ENCODE measurements at regions not wholly inside any gene's neighbourhood (a gene's known extent, or its start where the extent isn't known, plus 50 kb on each side); places are given as distances from the start of the nearest gene placed in this dataset.

DNA sequence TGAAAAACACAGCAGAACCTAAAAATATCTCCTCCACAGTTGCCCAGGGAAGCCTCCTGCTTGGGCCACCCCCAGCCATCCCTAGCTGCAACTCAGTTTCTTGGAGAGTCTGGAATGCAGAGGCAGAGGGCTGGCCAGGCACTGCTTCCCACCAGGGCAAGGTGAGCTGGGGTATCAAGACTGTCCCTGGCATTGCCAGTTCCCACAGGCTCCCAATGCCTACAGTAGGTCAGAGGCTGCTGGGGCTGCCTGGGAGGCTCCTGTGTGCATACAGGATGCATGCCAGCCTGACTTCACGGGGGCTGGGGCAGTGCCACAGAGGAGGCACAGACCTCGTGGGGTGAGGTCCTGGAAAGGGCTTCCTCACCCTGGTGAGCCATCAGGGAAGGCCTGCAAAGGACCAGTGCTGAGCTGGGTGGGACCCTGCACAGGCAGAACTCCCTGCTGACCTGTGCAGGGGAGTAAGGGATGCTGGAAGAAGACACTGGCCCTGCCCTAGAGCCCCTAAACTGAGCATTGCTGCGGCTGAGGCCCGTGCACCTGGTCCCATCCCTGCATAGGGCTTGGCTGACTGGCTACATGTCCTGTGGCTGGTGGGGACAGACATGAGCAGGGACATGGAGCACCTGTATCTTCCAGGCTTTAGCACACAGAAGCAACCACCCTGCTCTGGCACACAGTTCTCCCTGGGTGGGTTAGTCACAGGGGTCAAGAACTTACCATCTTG, 121.9 kb upstream of the RET start:
- H3K4me1 ChIP-seq (ENCODE audit: control insufficient read depth, insufficient read depth, low read length) = peaks cover 3% of the 10 kb centered on the region
- no peak overlapping the region for H3K9ac ChIP-seq (ENCODE audit: low read depth, low read length)
- no peak overlapping the region for H3K4me3 ChIP-seq (ENCODE audit: low read depth, low read length)
- H3K27me3 ChIP-seq (ENCODE audit: control insufficient read depth, insufficient read depth, low read length) = peaks cover 19% of the 10 kb centered on the region
- H3K9me3 ChIP-seq (ENCODE audit: control insufficient read depth, insufficient read depth, low read length) = no peaks in the 10 kb centered on the region
- no peaks in the 10 kb centered on the region for H3K36me3 ChIP-seq (ENCODE audit: control insufficient read depth, insufficient read depth, low read length)

DNA sequence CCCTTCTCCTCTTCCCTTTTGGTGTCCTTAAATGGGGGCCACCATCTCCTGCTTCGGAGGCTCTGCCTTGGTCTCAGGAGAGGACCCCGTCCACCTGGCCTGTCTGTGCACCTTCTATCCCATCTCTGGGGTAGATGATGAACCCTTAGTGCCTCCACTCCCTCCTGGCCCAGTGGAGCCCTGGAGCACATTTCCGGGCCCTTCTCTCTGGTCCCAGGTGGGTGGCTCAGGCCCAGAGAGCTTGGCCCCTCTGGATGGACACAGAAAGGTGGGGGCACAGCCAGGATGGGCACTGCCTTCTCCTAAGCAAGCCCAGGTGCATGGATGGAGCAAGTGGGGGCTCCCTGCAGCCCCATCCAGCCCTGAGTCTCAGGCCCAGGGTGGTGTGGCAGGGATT, 121.4 kb upstream of the RET start:
- Histone ChIP-seq H3K9me3 (ENCODE audit: control insufficient read depth, insufficient read depth, low read length) (no peaks in the 10 kb centered on the region), H3K4me1 (ENCODE audit: control insufficient read depth, insufficient read depth, low read length) (peaks cover 3% of the 10 kb centered on the region), H3K36me3 (ENCODE audit: control insufficient read depth, insufficient read depth, low read length) (no peaks in the 10 kb centered on the region), H3K27me3 (ENCODE audit: control insufficient read depth, insufficient read depth, low read length) (peaks cover 19% of the 10 kb centered on the region), H3K9ac (ENCODE audit: low read depth, low read length) (no peak overlapping the region), H3K4me3 (ENCODE audit: low read depth, low read length) (no peak overlapping the region)

DNA sequence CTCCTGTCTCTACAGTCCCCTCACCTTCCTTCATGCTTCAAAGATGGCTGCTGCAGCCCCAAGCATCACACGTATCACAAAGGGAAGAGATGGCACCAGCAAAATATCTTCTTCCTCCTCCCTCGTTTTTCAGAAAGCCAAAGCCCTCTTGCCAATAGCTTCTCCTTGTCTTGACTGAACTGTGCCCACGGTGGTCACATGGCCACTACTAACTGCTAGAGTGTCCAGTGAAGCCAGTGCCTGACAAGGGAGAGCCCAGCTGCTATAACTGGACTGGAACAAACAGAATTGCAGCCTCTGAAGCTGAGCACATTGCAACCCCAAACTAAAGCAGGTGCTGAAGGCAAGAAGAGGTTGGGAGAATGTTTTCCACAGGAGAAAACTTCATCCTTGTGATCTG, 120.8 kb upstream of the RET start:
- Histone ChIP-seq H3K36me3 (ENCODE audit: control insufficient read depth, insufficient read depth, low read length) (no peaks in the 10 kb centered on the region), H3K9me3 (ENCODE audit: control insufficient read depth, insufficient read depth, low read length) (no peaks in the 10 kb centered on the region), H3K27me3 (ENCODE audit: control insufficient read depth, insufficient read depth, low read length) (peaks cover 14% of the 10 kb centered on the region), H3K4me1 (ENCODE audit: control insufficient read depth, insufficient read depth, low read length) (peaks cover 3% of the 10 kb centered on the region), H3K9ac (ENCODE audit: low read depth, low read length) (no peak overlapping the region), H3K4me3 (ENCODE audit: low read depth, low read length) (no peak overlapping the region)

DNA sequence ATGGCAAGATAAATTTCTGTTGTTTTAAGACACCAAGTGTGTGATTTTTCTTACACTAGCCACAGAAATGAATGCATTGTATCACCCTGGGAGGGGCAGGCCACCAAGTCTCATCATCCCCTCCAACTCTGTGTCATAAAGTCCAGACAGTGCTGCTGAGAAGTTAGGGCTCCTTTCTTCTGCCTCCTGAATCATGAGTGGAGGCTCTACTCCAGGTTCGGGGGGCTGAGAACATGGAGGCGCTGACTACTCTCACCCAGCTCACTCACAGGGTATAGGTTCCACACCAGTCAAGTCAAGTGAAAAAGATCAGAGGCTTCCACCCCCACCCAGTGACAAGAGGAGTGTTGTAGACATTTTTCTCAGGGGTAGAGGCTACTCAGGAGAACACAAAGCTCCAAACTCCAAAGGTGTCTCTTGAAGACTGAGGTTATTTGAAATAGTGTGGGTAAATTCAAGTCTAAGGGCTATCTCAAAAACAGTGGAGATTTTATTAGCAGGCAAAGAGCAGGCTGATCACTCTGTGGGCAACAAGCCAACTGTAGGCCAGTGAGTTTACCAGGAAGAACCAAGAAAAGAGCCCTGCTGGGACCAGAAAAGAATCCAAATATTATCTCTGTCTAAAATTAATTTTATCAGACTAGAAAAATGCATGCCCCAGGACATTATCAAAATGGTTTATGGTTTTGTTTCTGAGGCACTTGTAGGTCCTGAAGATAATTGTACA, 118.6 kb upstream of the RET start:
- Histone ChIP-seq H3K9ac (ENCODE audit: low read depth, low read length) (no peak overlapping the region), H3K4me3 (ENCODE audit: low read depth, low read length) (no peak overlapping the region), H3K27me3 (ENCODE audit: control insufficient read depth, insufficient read depth, low read length) (peaks cover 6% of the 10 kb centered on the region), H3K36me3 (ENCODE audit: control insufficient read depth, insufficient read depth, low read length) (no peaks in the 10 kb centered on the region), H3K9me3 (ENCODE audit: control insufficient read depth, insufficient read depth, low read length) (no peaks in the 10 kb centered on the region), H3K4me1 (ENCODE audit: control insufficient read depth, insufficient read depth, low read length) (no peaks in the 10 kb centered on the region)

DNA sequence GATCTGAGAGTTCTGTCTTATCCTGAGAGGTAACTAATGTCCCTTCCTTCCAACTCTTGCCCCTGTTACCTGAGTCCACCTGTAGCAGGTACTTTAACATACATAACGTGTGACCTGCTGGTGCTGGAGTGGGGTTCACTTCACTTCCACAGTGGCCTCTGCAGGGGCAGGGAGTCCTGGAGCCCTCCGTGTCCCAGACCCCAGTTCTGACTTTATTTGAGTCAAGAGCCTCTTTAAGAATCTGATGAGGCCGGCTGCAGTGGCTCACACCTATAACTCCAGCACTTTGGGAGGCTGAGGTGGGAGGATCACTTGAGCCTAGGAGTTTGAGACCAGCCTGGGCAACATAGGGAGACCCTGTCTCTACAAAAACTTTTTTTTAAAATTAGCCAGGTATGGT, 117.0 kb upstream of the RET start:
- Histone ChIP-seq H3K27me3 (ENCODE audit: control insufficient read depth, insufficient read depth, low read length) (no peaks in the 10 kb centered on the region), H3K4me3 (ENCODE audit: low read depth, low read length) (no peak overlapping the region), H3K36me3 (ENCODE audit: control insufficient read depth, insufficient read depth, low read length) (no peaks in the 10 kb centered on the region), H3K9ac (ENCODE audit: low read depth, low read length) (no peak overlapping the region), H3K4me1 (ENCODE audit: control insufficient read depth, insufficient read depth, low read length) (no peaks in the 10 kb centered on the region), H3K9me3 (ENCODE audit: control insufficient read depth, insufficient read depth, low read length) (no peaks in the 10 kb centered on the region)

DNA sequence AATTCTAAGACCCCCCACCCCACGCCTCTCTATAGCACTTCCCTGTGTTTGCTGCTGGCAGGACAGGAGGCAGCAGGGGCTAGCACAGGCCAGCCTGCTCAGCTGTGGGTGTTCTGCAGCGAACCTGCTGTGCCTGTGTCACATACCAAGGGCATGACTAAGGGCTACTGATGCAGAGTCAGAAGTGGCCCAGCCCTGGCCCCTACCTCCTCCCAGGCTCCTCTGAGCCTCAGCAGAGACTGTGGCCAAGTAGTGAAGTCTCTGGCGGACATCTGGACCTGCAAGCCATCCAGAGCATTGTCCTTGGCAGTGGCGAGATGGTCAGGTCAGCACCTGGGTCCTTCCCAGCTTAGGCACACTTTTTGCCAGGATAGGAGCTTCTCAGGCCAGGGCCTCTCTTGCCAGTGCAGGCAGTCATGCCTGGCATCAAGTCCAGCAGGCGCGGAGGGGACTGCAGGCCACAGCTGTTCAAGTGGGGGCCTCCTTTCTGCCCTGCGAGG, 116.3 kb upstream of the RET start:
- H3K9ac ChIP-seq (ENCODE audit: low read depth, low read length) = no peak overlapping the region
- no peak overlapping the region for H3K4me3 ChIP-seq (ENCODE audit: low read depth, low read length)
- H3K9me3 ChIP-seq (ENCODE audit: control insufficient read depth, insufficient read depth, low read length) = no peaks in the 10 kb centered on the region
- H3K36me3 ChIP-seq (ENCODE audit: control insufficient read depth, insufficient read depth, low read length) = no peaks in the 10 kb centered on the region
- H3K4me1 ChIP-seq (ENCODE audit: control insufficient read depth, insufficient read depth, low read length) = no peaks in the 10 kb centered on the region
- no peaks in the 10 kb centered on the region for H3K27me3 ChIP-seq (ENCODE audit: control insufficient read depth, insufficient read depth, low read length)

DNA sequence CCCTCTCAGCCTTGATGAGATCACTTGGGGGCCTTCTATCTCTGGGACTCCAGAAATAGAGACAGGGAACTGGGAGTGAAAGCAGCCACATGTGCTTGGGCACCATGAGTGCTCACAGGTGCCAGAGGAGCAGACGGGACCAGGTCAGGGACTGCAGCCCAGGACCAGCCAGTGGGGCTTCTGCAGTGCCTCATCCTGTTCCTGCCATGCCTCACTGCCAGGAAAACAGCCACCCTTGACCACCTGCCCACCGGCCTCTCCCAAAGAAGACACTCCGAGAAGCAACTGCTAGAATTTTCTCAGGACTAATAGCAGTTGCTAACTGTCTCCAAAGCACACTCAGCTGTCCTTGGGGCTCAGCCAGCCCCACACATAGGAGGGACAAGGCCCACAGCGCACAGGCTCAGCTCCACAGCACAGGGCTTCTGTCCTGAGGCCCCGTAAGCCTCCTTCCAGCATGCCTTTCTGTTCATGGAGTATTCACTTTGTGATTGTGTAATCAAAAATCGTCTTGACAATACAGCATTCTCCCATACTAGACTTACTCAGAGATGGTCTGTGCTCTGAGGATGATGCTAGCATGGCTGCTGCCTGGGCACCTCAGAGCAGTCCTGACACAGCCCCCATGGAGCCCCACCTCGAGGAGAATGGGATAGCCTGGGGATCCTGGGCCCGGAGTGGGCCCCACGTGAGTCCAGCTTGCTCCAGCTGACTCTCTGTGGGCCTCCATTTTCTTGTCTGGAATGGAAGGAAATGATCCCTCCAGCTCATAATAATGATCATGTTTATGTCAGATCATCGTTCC, 115.7 kb upstream of the RET start:
- Histone ChIP-seq H3K36me3 (ENCODE audit: control insufficient read depth, insufficient read depth, low read length) (no peaks in the 10 kb centered on the region), H3K9me3 (ENCODE audit: control insufficient read depth, insufficient read depth, low read length) (no peaks in the 10 kb centered on the region), H3K9ac (ENCODE audit: low read depth, low read length) (no peak overlapping the region), H3K4me3 (ENCODE audit: low read depth, low read length) (no peak overlapping the region), H3K4me1 (ENCODE audit: control insufficient read depth, insufficient read depth, low read length) (no peaks in the 10 kb centered on the region), H3K27me3 (ENCODE audit: control insufficient read depth, insufficient read depth, low read length) (no peaks in the 10 kb centered on the region)

DNA sequence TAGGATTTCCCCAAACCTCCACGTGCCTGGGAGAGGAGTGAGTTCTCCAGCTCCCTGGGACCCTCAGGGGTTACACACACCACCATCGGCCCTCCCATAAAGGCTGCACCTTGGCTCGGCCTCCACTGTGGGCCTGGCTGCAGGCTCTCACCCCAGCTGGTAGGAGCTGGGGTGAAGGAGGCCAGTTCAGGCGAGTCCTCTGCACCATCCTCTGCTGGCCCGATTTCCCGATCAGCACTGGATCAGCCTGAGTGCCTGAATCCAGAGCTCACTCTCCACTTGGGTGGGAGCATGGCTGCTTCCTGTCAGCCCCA, 115.1 kb upstream of the RET start:
- Histone ChIP-seq H3K36me3 (ENCODE audit: control insufficient read depth, insufficient read depth, low read length) (no peaks in the 10 kb centered on the region), H3K4me1 (ENCODE audit: control insufficient read depth, insufficient read depth, low read length) (no peaks in the 10 kb centered on the region), H3K9me3 (ENCODE audit: control insufficient read depth, insufficient read depth, low read length) (no peaks in the 10 kb centered on the region), H3K27me3 (ENCODE audit: control insufficient read depth, insufficient read depth, low read length) (no peaks in the 10 kb centered on the region), H3K4me3 (ENCODE audit: low read depth, low read length) (no peak overlapping the region), H3K9ac (ENCODE audit: low read depth, low read length) (no peak overlapping the region)

DNA sequence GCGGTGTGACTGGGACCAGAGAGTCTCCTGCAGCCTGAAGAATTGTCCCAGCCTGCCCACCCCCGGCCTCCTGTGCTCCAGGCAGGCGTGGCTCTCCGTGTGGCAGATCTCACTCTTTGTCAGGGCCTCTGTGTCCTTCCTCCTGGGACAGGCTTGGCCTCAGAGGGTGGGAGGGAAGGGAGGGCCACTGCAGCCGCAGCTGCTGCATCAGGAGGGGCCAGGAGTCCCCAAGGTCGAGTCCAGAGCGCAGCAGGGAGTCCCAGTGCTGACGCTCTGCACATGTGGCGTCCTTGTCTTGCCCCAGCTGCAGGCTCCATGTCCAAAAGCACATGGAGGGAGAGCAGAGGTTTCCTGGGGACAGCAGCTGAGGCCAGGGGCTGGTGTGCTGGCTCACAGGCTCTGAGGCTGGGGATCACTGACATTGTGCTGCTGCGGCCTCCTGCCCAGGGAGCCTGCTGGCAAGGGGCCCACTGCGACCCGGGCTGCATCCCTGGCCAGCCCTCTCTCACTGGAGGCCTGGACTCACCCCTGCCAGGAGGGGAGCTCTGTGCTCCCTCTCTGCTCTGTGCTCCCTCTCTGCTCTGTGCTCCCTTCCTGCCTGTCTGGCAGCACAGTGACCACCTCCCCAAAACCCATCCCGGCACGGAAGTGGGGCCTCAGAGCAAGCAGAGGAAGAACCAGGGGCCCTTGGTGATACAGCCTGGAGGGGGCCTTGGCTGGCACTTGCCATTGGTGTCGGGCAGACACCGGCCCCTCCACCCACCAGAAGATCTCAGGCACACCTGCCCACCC, 114.6 kb upstream of the RET start:
- no peaks in the 10 kb centered on the region for H3K4me1 ChIP-seq (ENCODE audit: control insufficient read depth, insufficient read depth, low read length)
- no peak overlapping the region for H3K9ac ChIP-seq (ENCODE audit: low read depth, low read length)
- no peak overlapping the region for H3K4me3 ChIP-seq (ENCODE audit: low read depth, low read length)
- H3K27me3 ChIP-seq (ENCODE audit: control insufficient read depth, insufficient read depth, low read length) = no peaks in the 10 kb centered on the region
- H3K9me3 ChIP-seq (ENCODE audit: control insufficient read depth, insufficient read depth, low read length) = no peaks in the 10 kb centered on the region
- H3K36me3 ChIP-seq (ENCODE audit: control insufficient read depth, insufficient read depth, low read length) = no peaks in the 10 kb centered on the region

DNA sequence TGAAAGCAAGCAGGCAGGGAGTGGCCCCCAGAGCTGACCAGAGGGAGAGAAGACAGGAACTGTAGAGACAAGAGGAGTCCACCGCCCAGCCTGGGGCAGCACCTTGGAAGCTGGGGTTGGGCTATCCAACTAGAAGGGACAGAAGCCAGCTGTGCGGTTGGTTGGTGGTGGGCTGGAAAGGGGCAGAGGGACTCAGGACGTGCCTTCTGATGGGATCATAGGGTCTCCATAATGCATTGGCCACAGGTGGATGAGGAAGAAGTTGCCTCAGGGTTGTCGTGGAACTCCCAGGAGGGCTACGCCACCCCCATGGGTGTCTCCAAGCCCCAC, 114.0 kb upstream of the RET start:
- Histone ChIP-seq H3K36me3 (ENCODE audit: control insufficient read depth, insufficient read depth, low read length) (no peaks in the 10 kb centered on the region), H3K9ac (ENCODE audit: low read depth, low read length) (no peak overlapping the region), H3K4me1 (ENCODE audit: control insufficient read depth, insufficient read depth, low read length) (no peaks in the 10 kb centered on the region), H3K27me3 (ENCODE audit: control insufficient read depth, insufficient read depth, low read length) (no peaks in the 10 kb centered on the region), H3K4me3 (ENCODE audit: low read depth, low read length) (no peak overlapping the region), H3K9me3 (ENCODE audit: control insufficient read depth, insufficient read depth, low read length) (no peaks in the 10 kb centered on the region)

DNA sequence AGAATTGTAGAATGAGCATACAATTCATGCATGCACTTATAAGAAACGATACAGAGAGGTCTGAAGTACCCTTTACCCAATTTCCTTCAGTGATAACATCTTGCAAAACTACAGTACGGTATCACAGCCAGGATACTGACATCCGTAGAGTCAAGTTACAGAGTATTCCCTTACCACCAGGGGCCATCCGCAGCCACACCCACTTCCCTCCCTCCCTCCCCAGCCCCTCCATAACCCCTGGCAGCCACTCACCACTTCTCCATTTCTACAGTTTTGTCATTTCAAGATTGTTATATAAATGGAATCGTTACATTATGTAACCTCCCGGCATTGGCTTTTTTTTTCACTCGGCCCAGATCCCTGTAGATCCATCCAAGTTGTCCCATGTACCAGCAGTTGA, 113.6 kb upstream of the RET start:
- no peaks in the 10 kb centered on the region for H3K9me3 ChIP-seq (ENCODE audit: control insufficient read depth, insufficient read depth, low read length)
- no peak overlapping the region for H3K9ac ChIP-seq (ENCODE audit: low read depth, low read length)
- H3K36me3 ChIP-seq (ENCODE audit: control insufficient read depth, insufficient read depth, low read length) = no peaks in the 10 kb centered on the region
- no peaks in the 10 kb centered on the region for H3K4me1 ChIP-seq (ENCODE audit: control insufficient read depth, insufficient read depth, low read length)
- no peaks in the 10 kb centered on the region for H3K27me3 ChIP-seq (ENCODE audit: control insufficient read depth, insufficient read depth, low read length)
- H3K4me3 ChIP-seq (ENCODE audit: low read depth, low read length) = no peak overlapping the region
